ENCODE measurements at regions not wholly inside any gene's neighbourhood (a gene's known extent, or its start where the extent isn't known, plus 50 kb on each side); places are given as distances from the start of the nearest gene placed in this dataset.

DNA sequence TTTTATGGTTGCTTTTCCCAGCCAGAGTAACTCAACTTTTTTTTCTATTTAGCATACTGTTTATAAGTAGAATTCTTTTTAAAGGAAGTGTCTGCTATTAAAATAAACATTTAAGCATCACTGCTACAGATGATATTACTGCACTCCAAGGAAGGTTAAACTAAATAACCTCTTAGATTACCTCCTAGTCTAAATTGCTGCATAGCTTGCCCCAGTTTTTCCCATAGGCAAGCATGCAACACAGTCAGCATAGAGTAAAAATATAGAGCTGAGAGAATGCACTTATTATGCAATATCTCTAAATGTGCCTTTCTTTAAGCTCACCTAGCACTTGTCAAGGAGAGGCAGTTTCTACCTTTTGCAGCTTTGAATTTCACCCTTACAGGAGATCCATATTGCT is 1392.4 kb upstream of the CELF2 start:
- no peak for DNase-seq

GRCh38 chr10:9634466-9634865 is 1383.2 kb upstream of the CELF2 start:
- no peak for DNase-seq

DNA sequence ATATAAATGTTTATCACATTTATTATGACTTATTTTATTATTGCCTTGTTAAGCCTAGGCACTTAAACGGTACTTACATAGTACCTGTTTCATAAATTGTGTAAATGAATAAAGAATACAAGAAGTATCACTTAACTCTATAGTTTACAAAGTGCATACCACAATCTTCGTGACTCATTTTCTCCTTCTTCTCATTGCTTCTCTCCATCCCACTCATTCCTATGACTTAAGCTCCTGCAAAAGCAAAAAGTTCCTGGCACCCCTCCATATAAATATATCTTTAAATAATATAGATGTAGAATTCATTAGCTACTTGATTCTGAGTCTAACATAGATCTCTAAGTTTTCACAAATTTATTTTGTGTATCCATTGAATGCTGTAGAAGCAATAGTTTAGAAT is 1382.0 kb upstream of the CELF2 start:
- DNase-seq: no peak

DNA sequence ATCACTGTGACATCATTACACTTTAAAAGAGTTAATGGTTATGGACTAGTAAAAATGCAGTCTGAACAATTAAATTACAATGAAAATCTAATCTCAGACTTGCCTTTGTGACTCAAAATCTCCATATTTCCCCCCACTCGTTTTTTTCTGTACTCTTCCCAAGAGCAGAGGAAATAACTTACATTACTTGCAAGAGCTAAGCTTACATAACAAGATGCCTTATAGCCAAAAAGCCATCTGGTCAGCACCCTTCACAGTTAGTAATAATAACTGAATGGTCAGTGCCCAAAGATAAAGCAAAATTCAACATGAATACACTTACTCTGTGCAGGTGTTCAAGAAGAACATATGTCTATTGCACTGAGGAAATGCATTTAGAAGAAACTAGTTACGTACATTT is 1381.5 kb upstream of the CELF2 start:
- no peak for DNase-seq

- no peak for DNase-seq
These were observed 1373.9 kb upstream of the CELF2 start for GRCh38 chr10:9643782-9644181.

DNA sequence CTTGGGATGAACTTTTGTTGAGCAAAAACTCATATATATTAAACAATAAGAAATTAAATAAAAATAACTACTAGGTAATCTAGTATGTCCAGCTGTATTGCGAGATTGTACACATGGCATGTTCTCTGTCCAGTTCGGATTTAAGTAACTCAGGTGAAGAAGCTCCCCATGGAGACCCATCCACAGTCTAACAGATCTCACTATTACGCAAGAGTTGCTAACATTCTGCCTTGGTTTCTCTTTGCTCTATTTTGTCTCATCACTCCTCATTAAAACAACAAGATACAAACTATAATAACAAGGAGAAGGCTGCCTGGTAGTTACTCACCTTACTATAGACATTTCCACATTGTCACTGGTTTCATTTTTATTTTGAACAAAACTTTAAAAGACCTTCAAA is 1372.3 kb upstream of the CELF2 start:
- DNase-seq: no peak

- DNase-seq: no peak
These were observed 1371.6 kb upstream of the CELF2 start for GRCh38 chr10:9645928-9646600.

DNA sequence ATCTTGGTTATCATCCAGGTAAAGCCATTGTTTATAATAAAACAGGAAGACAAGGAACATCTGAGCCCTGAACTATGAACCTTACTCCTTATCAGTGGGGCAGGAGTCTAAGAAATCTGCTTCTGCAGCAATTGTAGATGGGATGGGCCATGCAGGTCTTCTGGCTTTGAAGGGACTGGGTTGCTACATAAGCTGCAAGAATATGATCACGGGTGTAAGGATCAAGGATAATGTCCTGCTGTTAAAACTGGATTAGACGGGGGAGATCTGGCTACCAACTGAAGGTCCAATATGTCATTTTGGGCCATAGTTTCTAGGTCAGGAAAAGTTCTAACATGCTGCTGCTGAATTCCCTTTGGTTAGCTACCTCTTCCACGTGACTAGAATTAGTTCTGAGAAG is 1363.4 kb upstream of the CELF2 start:
- DNase-seq: no peak

DNA sequence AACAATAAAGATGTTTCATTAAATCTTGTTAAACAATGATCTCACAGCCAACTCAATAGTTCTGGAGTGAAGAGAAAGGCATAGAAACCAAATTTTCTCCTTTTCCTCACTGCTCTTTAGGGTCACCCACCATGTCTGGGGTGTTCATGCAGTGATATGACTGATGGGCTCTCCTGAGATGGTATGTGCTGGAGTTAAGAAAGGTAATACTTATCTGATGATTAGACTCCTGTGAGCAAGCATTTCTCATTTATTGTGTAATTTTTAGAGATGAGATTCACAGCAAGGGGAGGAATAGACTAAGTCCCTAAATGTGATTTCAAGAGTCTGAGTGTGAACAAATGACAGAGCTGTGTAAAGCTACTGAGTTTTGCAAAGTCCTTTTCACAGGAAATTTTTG is 1361.3 kb upstream of the CELF2 start:
- DNase-seq: no peak

DNA sequence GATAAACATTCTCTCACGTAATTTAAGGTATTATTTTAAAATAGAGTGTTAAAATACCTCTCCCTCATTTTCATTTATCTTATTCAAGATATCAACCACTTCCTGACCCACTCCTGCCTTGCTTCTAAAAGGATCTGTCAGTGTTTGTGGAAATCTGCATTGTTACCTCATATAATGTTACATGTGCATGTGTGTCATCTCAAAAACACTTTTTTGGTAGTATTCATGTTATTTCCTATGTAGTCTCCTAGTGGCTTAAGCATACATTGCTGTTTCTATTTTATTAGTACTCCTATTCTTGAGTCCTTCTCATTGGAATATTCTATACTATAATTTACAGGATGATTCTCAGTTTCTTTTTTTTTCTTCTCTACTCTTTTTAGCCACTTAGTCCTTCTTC is 1360.7 kb upstream of the CELF2 start:
- DNase-seq: no peak

DNA sequence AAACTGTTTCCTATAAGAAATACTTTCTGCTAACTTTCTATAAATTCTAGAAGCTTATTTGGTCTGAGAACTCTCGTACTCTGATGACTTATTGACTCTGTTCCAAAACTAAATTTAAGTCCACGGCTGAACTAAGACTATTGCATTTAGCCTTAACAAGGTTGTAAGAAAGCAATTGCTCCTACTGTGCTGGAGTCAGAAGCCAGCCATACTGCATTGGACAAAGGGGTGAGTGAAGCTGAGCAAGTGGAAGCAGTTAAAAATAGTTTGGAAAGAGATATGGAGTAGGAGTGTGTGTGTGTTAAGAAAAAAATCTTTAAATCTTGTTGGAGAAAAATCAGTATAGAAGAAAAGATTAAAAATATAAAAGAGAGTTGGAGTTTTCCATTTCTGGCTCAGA is 1360.1 kb upstream of the CELF2 start:
- no peak for DNase-seq

DNA sequence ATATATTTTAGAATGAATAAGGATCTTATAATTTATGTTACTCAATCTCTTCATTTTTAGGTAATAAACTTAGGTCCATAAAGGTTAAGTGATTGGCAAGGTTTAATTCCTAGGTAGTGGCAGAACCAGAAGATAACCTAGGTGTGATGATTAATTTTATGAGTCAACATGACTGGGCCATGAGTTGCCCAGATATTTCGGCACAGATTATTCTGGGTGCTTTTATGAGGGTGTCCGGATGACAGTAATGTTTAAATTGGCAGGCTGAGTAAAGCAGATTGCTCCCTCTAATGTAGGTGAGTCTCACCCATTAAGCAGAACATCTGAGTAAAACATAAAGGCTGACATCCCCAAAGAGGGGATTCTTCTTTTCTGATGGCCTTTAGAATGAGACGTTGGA is 1349.3 kb upstream of the CELF2 start:
- no peak for DNase-seq

DNA sequence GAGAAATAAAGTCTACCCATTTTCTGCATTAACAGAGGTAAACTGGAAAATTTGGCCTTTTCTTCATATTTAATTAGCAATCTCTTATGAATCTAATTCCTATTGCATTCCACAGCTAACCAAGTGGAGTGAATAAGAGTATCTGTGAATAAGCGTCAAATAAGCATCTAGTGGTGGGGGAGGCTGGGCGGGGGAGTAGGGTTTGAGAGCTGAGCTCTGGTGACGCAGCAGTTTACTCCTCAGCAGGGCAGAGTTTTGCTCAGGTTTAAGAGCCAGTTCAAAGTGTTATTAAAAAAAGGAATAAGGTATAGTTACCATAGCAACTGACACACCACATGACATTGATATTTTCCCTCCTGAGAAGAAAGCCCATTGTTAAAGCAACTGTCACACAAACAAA is 1346.8 kb upstream of the CELF2 start:
- no peak for DNase-seq

DNA sequence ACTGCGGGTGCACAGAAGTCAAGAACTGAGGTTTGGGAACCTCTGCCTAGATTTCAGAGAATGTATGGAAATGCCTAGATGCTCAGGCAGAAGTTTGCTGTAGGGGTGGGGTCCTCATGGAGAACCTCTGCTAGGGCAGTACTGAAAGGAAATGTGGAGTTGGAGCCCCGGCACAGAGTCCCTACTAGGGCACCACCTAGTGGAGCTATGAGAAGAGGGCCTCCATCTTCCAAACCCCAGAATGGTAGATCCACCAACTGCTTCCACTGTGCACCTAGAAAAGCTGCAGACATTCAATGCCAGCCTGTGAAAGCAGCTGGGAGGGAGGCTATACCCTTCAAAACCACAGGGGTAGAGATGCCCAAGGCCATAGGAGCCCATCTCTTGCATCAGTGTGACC is 1336.0 kb upstream of the CELF2 start:
- no peak for DNase-seq

DNA sequence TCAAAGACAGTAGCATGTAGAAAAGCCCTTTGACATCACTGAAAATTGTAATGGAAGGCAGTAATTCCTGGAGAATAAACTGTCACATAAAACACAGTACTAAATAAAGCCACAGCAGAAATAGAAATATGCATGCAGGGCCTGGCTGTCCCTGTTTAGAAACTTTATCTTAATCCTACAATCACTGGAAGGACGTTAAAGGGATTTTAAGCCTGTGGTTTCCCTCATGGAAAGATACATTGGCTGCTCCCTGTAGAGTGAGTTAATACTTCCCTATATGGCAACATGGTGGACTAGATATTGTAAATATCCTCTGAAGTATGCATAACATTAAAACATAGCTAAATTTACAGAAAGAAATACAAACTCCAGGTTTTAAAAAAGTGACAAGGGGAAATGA is 1334.9 kb upstream of the CELF2 start:
- no peak for DNase-seq

GRCh38 chr10:9684186-9684585 is 1333.5 kb upstream of the CELF2 start:
- no peak for DNase-seq

DNA sequence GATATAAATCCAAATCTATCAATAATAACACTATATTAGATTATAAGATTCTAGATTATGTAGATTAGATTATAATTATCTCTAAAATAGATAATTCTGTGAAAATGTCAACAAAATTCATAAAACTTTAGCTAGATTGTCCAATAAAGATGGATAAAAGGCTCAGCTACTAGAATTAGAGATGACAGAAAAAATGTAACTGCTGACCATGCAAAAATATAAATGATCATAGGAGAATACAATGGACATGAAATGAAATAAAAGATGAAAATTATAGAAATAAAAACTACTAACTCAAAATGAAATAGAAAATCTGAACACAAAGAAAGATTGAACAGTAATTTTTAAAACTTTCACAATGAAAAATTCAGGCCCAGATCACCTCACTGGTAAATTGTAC is 1332.1 kb upstream of the CELF2 start:
- DNase-seq: no peak

GRCh38 chr10:9688711-9689110 is 1329.0 kb upstream of the CELF2 start:
- no peak for DNase-seq

- no peak for DNase-seq
These were observed 1310.5 kb upstream of the CELF2 start for GRCh38 chr10:9707216-9707615.

DNA sequence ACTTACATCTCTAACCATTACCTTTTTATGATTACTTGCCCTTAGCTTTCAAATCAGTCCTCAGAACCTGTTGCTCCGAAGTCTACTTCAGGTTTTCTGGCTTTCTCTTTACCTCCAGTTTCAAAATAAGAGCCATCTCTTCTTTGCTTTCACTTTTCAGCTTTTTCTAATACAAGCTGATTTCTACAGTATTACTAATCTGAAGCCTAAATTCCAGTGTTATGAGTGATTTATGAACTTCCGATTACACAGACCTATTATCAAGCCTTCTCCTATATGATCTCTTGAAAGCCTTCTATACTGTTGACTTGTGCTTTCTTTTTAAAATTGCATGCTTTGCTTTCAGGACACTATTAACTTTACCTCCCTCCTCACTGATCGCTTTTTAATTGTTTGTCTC is 1307.8 kb upstream of the CELF2 start:
- no peak for DNase-seq

DNA sequence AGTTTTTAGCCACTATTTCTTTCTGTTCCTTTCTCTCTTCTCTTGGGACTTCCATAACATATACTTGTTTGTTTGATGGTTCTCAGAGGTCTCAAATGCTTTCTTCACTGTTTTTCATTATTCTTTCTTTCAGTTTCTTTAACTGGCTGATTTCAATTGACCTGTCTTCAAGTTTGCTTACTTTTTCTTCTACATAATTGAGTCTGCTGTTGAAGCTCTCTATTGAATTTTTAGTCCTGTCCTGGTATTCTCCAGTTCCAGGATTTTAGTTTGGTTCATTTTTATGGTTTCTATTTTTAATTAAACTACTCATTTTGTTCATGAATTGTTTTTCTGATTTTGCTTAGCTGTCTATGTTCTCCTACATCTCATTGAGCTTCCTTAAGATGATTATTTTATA is 1305.3 kb upstream of the CELF2 start:
- DNase-seq: no peak

DNA sequence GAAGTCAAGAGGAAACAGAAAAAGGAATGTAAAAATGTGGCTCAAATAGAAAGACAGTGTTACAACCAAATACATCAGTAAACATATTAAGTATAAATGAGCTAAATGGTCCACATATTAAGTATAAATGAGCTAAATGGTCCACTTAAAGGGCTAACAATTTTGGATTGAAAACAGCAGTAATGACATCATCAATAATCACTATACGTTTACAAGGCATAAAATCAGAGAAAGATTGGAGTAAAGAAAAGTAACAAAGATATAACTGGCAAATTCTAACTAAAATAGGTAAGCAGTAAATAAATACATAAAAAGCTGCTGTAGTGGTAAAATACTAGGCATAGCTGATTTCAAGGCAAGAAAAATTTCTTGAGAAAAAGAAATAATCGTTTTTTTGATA is 1298.4 kb upstream of the CELF2 start:
- no peak for DNase-seq

DNA sequence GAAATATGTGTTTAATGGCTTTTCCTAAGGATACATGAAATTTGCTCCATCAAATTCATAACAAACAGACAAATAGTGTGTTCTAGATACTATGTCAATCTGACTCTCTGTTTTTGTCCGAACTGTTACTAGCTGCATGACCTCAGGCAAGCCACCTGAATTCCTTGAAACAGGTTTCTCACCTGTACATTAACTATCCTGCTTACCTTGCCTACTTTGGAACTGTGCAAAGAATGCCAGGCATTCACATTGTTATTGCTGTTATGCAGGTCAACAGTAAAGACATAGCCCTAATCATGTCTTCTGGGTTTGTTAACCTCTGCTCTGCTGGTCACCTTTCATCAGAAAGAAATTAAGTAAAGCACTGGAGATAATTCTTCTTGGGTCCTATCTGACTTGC is 1283.9 kb upstream of the CELF2 start:
- DNase-seq: no peak

GRCh38 chr10:9734218-9734617 is 1283.5 kb upstream of the CELF2 start:
- DNase-seq: no peak

GRCh38 chr10:9735731-9736130 is 1281.9 kb upstream of the CELF2 start:
- DNase-seq: no peak

DNA sequence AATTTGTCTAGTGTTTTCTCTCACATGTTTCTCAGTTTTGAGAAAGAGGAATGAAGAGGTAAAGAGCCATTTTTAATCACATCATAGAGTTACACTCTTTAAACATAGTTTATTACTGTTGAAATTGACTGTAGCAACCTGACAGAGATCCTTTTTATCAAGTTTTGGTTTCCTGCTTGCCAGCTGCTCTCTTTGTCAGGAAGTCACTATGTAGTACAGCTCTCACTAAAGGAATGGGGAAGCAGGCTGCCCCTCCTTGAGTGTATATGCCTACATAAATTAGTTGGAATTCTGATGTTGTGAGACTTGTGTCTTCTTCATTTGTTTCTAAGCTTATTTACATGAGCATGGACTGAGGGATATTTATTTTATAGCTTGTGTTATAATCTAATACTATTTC is 1274.0 kb upstream of the CELF2 start:
- DNase-seq: no peak
